ENCODE measurements at regions not wholly inside any gene's neighbourhood (a gene's known extent, or its start where the extent isn't known, plus 50 kb on each side); places are given as distances from the start of the nearest gene placed in this dataset.

GRCh38 chr3:124557-125179 is 71.9 kb upstream of the CHL1 start:
- no peak overlapping the region for H3K4me2 ChIP-seq (ENCODE audit: low read length)
- no peaks in the 10 kb centered on the region for H3F3A ChIP-seq (ENCODE audit: control insufficient read depth, insufficient read depth)
- H3K9me2 ChIP-seq (replicated peaks; ENCODE audit: control insufficient read depth, low read length): no peaks in the 10 kb centered on the region
- H4K20me1 ChIP-seq (ENCODE audit: control insufficient read depth, insufficient read depth, low read depth, low read length): no peaks in the 10 kb centered on the region
- no peak overlapping the region for H3K27ac ChIP-seq (ENCODE audit: low read depth, low read length)
- no peaks in the 10 kb centered on the region for H3K4me1 ChIP-seq (ENCODE audit: control insufficient read depth, low read length)
- H3K36me3 ChIP-seq (ENCODE audit: control insufficient read depth, low read length): no peaks in the 10 kb centered on the region
- no peaks in the 10 kb centered on the region for H3K79me2 ChIP-seq (ENCODE audit: control insufficient read depth, low read length)
- H3K27me3 ChIP-seq (ENCODE audit: control insufficient read depth, low read length): no peaks in the 10 kb centered on the region
- no peaks in the 10 kb centered on the region for H3K9me3 ChIP-seq (ENCODE audit: control insufficient read depth, insufficient read depth, low read length)
- no peak for TF ChIP-seq EZH2phosphoT487 (IDR thresholded peaks at IDR 0.05; ENCODE audit: borderline replicate concordance, low read length)
- TF ChIP-seq CTCF (IDR thresholded peaks at IDR 0.05; ENCODE audit: low read depth, low read length, poor library complexity, severe bottlenecking): no peak
- no peak overlapping the region for H3K4me3 ChIP-seq (ENCODE audit: low read length)

- Histone ChIP-seq H3K4me2 (ENCODE audit: low read length) (no peak overlapping the region), H3K9me3 (ENCODE audit: control insufficient read depth, insufficient read depth, low read length) (no peaks in the 10 kb centered on the region), H3K27ac (ENCODE audit: low read depth, low read length) (no peak overlapping the region), H3K27me3 (ENCODE audit: control insufficient read depth, low read length) (no peaks in the 10 kb centered on the region), H3K79me2 (ENCODE audit: control insufficient read depth, low read length) (no peaks in the 10 kb centered on the region), H3F3A (ENCODE audit: control insufficient read depth, insufficient read depth) (no peaks in the 10 kb centered on the region), H3K9me2 (replicated peaks; ENCODE audit: control insufficient read depth, low read length) (no peaks in the 10 kb centered on the region), H4K20me1 (ENCODE audit: control insufficient read depth, insufficient read depth, low read depth, low read length) (no peaks in the 10 kb centered on the region), H3K36me3 (ENCODE audit: control insufficient read depth, low read length) (no peaks in the 10 kb centered on the region), H3K4me3 (ENCODE audit: low read length) (no peak overlapping the region), H3K4me1 (ENCODE audit: control insufficient read depth, low read length) (no peaks in the 10 kb centered on the region)
- TF ChIP-seq EZH2phosphoT487 (IDR thresholded peaks at IDR 0.05; ENCODE audit: borderline replicate concordance, low read length) (no peak), CTCF (IDR thresholded peaks at IDR 0.05; ENCODE audit: low read depth, low read length, poor library complexity, severe bottlenecking) (no peak)
Measured at GRCh38 chr3:128515-129172, 67.9 kb upstream of the CHL1 start.

- H3K4me1 ChIP-seq (ENCODE audit: control insufficient read depth, low read length): no peaks in the 10 kb centered on the region
- no peak overlapping the region for H3K27ac ChIP-seq (ENCODE audit: low read depth, low read length)
- no peak overlapping the region for H3K4me3 ChIP-seq (ENCODE audit: low read length)
- no peaks in the 10 kb centered on the region for H3K36me3 ChIP-seq (ENCODE audit: control insufficient read depth, low read length)
- no peak overlapping the region for H3K4me2 ChIP-seq (ENCODE audit: low read length)
- H3K27me3 ChIP-seq (ENCODE audit: control insufficient read depth, low read length): no peaks in the 10 kb centered on the region
- no peaks in the 10 kb centered on the region for H3F3A ChIP-seq (ENCODE audit: control insufficient read depth, insufficient read depth)
- H4K20me1 ChIP-seq (ENCODE audit: control insufficient read depth, insufficient read depth, low read depth, low read length): no peaks in the 10 kb centered on the region
- TF ChIP-seq CTCF (IDR thresholded peaks at IDR 0.05; ENCODE audit: low read depth, low read length, poor library complexity, severe bottlenecking) (no peak), EZH2phosphoT487 (IDR thresholded peaks at IDR 0.05; ENCODE audit: borderline replicate concordance, low read length) (no peak)
- H3K79me2 ChIP-seq (ENCODE audit: control insufficient read depth, low read length): no peaks in the 10 kb centered on the region
- H3K9me3 ChIP-seq (ENCODE audit: control insufficient read depth, insufficient read depth, low read length): no peaks in the 10 kb centered on the region
- H3K9me2 ChIP-seq (replicated peaks; ENCODE audit: control insufficient read depth, low read length): no peaks in the 10 kb centered on the region
Measured at GRCh38 chr3:131151-131888, 65.2 kb upstream of the CHL1 start.
